HG02763 (cell line): ENCODE measurements at regions not wholly inside any gene's neighbourhood (a gene's known extent, or its start where the extent isn't known, plus 50 kb on each side); places are given as distances from the start of the nearest gene placed in this dataset.

Experiments used
- ATAC-seq: cut with Tn5 transposase; IDR thresholded peaks from one replicate; pipeline ENCODE4 v1.9.1; 2021; ENCODE audit warnings: mild to moderate bottlenecking, moderate library complexity; ENCODE audit not compliant: unreplicated experiment

DNA sequence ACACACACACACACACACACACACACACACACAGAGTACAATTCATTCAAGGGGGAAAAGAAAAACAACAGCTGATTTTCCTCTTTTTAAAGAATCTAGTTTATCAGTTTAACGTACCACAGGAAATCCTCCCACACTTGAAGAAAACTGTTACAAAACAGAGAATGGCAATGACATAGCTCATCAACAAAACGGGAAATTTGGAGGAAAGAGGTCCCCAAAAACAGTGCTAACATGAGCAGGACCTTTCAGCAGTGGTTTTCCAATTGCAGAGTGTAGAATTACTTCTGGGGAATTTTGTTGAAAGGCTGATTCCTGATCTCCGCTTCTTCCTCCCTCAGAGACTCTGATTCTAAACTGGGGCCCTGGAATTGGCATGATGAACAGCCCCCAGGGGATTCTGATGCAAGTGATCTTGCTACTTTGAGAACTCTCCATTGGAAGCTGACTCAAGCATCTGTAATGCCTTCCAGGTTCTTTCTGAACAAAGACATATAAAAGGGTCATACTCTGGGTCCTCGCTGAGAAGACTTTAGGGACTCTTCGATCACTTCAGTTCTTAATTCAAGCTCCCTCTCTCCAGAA, 442.6 kb upstream of the PROK2 start:
- ATAC-seq, result no peak

DNA sequence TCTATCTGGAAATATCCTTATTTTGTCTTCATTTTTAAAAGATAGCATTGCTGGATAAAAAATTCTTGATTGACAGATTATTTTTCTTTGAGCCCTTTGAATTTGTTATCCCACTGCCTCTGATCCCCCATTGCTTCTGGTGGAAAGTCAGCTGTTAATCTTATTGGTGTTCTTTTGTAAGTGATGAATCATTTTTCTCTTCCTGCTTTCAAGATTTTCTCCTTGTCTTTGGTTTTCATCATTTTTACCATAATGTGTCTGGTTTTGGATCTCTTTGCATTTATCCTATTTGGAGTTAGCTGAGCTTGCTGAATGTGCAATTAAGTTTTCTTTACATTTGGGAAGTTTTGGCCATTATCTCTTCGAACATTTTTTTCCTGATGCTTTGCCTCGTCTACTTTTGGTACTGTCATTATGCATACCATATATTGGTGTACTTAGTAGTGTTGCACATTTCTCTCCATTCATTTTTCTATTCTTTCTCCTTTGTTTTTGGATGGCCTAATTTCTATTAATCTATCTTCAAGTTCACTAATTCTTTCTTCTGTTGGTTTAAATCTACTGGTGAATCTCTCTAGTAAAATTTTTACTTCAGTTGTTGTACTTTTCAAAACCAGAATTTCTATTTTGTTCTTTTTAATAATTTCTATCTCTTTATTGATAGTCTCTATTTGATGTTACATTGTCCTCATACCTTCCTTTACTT, 440.0 kb upstream of the PROK2 start:
- ATAC-seq, result no peak

DNA sequence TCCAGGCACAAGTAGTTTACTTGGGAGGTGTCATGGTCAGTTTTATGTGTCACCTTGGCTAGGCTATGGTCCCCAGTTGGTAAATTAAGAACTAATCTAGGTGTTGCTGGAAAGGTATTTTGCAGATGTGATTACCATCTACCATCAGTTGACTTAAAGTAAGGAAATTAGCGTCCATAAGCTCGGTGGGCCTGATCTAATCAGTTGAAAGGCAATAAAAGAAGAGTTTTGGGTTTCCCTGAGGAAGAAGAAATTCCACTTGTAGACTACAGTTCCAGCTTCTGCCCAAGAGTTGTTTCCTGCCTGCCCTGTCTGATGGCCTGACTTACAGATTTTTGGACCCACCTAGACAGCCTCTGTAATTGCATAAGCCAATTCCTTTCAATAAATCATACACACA, 438.7 kb upstream of the PROK2 start:
- no peak for ATAC-seq

DNA sequence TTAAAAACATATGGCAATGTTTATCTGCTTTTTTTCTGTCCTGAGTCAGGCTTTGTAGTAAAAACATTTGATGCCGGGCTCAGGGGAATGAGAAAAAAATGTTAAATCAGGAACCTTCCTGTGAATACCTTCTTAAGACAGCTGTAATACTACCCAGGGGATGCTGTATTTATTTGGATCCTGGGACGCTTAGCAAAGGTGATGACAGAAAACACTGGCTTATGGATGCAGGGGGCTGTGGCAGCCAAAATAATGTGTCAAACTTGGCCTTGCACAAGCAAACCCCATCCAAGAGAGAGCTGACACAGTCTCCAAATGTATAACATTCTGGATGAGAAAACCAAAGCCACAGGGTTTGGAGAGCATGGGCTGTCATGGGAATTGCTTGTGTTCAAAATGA, 438.2 kb upstream of the PROK2 start:
- ATAC-seq, result no peak

DNA sequence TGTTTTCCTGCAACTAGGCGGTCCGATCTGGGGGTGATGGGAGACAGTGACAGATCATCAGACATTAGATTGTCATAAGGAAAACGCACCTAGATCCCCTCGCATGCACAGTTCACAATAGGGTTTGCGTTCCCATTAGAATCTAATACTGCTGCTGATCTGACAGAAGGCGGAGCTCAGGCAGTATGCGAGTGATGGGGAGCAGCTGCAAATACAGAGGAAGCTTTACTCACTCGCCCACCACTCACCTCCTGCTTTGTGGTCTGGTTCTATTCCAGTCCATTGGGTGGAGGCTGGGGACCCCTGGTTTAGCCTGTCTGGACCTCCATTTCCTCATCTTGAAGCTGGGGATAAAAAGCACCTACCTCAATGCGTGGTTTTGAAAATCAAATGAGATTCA, 437.5 kb upstream of the PROK2 start:
- no peak for ATAC-seq

DNA sequence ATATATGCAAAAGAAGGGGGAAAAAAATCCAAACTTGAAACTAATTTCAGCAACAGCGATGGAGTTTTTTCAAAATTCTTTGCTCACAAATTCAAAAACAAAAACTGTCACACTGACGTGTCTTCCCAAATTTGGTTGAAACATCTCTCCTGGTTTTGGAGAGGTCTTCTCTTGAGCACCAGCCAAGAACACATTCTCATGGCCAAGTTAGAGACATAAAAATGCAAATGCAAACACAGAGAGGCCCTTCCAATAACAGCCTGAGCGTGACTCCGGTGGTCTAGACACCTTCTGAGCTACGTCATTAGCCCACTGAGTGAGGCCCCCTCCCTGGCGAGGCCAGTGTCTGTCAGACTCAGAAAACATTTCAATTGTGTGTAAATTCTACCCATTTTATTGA, 436.0 kb upstream of the PROK2 start:
- no peak for ATAC-seq

DNA sequence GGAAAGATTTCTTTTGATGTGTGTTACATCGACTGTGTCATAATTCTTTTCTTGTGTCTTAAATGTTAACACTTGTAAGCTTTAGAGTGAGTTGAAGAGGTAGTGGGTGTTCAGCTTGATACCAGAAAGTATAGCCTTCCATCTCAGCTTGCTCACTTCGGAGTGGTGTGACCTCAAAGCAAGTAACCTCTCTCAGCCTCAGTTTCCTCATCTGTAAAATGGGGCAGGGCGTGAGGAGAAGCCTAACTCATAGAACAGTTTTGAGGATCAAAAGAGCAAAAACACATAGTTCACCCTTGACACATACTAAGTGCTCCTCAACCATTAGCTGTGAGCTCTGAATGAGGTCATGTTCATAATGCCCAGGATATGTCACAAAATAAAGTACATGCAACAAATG, 434.8 kb upstream of the PROK2 start:
- no peak for ATAC-seq

DNA sequence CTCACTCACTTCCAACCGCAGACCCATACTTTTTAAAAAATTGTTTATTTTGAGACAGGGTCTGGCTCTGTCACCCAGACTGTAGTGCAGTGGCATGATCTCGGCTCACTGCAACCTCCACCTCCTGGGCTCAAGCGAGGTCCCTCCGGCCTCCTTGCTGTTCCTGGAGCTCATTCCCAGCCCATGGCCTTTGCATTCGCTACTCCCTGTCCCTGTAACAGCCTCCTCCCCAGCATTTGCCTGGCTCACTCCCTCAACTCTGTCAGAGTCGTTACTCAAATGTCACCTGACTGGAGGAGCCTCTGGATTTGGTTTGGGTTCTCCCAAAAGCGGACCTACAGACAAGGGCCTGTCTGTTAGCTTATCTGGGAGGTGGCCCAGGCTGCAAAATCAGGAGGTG, 432.6 kb upstream of the PROK2 start:
- ATAC-seq, result no peak

DNA sequence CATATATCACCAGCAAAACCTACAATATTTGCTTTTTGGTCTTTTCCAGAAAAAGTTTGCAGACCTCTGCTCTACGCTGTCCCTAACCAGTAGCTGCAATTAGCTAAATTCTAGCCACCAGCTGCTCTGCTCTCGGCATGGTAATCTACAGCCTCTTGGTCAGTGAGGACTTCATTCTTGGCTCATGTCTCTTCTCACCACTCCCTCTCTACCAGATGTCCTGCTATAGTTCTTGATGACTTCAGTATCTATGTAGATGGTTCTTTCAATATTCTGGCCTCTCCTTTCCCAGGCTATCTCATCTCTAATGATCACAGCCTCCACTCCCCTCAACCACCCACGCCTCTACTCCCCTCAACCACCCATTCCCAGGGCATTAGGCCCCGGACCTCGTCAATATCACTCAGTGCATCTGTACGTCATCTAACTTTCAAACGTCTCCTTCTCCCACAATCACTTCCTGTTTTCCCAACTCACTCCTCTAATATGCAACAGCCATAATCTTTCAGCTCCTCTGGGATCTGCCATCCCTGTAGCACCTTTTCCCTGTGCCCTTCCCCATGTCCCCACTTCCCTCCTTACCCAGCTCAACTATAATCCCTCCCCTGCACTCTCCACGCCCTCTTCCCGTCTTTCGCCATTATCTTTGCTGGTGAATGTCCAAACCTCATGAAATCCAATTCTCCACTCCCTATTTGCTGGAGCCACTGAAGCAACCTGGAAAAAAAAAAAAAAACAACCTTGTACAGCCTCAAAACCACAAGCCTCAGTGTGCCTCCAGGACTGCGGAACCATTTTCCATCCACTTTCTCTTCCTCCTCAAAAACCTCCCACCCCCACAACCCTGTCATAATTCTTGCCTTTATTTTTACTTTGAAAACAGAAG, 429.4 kb upstream of the PROK2 start:
- no peak for ATAC-seq

DNA sequence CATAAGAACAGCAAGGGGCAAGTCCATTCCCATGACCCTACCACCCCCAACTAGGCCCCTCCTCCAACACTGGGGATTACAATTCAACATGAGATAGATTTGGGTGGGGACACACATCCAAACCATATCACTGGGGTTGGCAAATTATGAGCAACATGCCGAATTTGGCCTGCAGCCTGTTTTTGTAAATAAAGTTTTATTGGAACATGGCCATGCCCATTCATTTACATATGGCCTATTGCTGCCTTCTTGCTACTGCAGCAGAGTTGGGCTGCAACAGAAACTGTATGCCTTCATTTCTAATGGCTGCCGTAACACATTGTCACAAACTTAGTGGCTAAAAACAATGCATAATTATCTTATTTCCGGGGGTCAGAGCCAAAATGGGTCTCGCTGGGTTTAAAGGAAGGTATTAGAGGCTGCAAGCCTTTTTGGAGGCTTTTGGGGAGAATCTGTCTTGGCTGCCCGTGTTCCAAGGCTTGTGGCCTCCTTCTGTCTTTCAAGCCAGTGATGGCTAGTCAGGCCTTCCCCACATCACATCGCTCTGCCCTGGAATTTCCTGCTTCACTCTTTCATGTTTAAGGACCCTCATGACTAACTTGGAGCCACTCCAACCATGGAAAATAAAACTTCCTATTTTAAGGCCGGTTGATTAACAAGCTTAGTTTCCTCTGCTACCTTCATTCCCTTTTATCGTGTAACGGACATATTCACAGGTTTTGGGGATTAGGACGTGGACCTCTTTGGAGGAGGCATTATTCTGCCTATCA, 428.5 kb upstream of the PROK2 start:
- ATAC-seq, result no peak

DNA sequence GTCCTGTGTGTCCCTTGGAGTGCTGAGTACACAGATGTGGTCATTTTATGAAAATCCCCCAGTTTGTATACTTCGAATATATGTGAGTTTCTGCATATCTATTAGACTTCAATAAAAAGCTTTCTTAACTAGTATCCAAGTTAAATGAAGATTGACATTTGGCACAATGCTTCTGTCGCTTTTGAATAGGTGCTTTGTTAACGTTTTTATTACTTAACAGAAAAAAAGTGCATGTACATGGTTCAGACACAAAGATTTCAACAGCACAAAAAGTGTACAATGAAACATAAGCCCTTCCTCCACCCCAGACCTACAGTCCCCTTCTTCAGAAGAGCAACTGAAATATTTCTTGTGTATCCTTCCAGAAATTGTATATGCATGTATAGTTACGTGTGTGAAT, 427.4 kb upstream of the PROK2 start:
- no peak for ATAC-seq

DNA sequence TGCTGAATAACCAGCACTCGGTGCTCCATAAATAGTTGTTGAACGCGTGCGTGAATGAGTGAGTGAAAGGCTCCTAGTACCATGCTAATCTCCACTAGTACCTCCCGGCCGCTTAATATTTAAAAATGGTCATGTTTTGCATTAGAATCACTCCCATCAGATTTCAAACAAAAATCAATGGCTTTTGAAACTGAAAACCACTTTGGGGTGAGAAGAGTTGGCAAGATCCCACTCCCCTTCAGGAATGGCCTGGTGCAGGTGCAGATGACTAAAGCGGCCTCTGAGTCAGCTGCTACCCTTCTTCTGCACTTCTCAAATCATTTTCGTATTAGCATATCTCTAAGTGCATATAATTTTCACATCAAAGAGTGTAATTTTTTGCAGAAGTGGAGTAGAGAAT, 425.3 kb upstream of the PROK2 start:
- no peak for ATAC-seq

DNA sequence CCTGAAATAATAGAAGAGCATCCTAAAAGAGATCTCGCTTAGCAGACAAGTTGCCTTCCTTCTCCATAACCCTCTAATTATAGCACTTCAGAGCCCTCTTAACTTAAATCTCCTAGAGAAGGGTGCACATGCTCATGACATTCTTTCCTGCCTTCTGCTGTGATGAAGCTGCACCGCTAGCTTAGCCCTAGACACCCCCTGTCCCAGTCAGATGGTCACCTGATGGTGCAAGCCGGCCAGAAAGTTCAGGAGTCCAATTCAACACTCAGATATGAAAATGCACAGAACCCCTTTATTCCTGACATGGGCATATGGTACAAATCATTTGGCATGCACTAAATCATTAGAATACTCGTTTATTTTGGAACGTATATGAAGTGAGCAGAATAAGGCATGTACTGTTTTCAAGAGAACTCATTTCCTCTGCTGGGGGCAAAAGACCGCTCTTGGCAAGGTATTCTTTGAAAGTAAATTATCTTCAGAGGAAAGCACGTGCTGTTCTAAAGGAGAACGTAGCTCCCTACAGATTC, 420.4 kb upstream of the PROK2 start:
- no peak for ATAC-seq

DNA sequence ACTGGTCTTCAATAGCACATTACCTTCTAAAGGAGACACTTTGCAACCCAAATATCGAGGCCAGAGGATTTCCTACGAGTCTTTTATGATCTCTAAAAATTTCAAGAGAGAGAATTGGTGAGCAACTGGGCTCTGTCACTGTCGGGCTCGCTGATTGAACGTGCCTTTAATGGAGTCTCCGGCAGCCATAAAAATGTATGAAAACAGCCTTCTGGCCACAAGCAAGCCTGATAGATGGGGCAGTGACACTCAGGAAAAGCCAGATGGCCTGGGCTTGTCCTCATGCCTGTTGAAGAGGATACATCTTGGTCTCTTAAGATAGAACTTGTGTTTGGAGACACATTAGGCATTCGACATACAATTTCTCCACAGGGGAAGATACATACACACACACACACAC, 419.5 kb upstream of the PROK2 start:
- no peak for ATAC-seq

DNA sequence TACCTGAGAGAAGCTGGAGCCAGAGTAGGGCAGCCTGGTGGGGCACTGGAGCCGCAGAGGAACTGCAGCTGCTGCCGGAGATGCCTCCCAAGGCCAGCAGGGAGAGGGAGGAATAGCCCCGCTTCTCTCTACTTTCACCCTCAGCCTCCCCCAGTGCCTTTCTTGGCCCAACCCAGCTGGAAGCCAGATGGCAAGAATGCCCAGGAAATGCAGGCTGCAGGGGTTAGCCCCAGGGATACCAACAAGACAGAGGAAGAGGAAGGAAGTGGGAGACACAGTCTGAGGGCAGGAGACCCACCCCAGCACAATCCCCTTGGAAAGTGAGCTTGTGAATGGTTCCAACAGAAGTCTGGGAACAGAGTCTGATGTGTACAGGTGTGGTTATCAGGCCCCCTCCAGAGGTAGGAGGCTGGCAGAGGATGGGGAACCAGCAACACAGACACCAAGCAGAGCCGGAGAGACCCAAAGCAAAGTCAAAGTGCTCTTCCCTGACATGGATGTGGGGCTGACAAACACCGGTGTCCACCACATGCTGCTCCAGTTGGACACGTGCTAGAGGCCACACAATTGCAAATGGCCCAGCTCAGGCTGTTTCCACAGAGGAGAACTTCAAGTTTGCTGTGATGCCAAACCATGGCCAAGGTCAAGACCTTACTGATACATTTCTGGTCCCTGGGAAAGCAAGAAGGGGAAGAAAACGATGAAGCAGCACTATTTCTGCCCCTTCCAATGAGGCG, 418.8 kb upstream of the PROK2 start:
- ATAC-seq, result no peak

DNA sequence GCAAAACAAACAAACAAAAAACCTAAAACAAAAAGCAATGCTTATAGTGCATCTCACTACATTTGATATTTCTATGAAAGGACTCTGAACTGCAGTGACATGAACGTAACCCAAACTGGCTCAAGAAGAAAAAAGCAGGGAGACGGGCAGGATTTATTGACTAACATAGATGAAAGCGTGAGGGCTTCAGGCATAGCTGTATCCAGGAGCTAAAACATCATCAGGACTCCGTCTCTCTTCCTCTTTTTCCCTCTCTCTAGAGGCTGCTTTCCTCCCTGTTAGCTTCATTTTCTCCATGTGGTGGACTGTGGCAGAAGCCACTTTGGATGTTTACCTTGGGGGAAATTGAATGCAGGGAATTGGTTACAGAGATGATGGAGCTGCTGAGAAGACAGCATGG, 418.2 kb upstream of the PROK2 start:
- no peak for ATAC-seq

DNA sequence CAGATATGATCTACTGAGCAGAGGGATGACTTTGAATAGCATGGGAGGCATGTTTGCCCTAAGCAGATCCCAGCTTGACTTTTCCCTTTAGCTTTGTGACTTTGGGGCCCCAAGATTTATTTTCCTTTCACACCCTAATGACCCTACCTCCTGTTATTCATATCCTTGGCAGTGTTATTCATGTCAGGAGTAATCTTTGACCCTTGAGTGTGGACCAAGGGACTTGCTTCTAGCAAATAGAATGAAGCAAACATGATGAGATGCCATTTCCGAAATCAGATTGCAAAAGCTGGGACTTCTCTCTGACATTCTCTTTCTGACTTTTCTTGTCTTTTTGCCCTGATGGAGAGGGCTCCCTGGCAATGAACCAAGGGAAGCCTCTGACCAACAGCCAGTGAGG, 415.4 kb upstream of the PROK2 start:
- ATAC-seq, result no peak

DNA sequence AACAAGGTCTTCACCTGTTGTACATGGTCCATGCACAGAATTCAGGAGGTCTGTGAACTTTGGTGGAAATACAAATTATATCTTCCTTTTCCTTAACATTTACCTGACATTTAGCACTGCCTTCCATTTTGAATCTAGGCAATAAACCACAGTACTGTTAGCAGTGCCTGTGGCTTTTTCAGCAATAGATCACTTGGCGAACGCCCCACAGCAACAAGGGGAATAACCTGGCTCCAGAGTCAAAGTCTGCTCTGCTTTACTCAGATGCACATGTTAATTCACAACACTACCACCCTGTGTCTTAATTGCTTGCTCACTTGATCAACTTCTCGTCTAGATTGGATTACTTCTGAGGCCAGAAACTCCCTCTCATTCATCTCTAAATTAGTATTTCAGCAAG, 414.6 kb upstream of the PROK2 start:
- ATAC-seq, result no peak

DNA sequence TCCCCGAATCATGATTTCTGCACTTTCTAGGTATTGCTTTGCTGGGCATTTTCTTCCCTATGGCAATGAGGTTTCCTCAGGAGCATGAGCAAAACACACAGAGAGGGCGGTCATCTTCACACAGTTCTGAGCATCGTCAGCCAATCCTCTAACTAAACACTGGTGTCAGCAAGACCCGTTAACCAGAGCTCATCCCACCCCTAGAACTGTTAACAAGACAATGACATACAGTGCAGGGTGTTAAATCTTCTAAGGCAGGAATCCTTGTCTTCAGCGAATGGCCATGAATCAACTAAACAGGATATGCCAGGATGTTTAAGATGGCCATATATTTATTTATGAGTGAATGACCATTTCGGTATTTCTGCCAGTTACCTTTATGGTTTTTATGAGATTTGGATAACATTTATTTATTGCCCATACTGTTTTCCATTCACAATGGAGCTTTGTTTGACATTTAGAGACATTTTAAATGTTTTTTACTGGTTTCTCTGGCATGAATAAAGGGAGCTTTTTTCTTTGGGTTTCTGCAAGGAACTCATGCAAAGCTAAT, 411.5 kb upstream of the PROK2 start:
- ATAC-seq, result no peak

DNA sequence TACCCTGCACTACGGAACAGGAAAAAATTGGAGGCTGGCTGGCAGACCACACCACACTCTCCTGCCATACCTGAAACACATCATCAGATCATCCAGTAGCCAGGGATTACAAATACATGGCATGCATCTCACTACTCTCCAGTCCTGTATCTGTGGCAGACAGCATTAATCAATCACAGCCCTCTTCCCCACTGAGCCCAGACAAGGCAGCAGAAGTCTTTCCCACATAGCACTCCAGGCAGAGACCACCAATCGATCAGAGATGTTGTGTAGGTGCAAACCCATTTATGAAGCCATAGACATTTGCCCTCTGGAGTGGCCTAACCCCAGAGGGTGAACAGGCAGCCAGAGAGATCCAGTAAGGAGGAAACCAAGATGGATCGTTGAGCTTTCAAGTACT, 410.9 kb upstream of the PROK2 start:
- ATAC-seq, result no peak
